ENCODE measurements at regions not wholly inside any gene's neighbourhood (a gene's known extent, or its start where the extent isn't known, plus 50 kb on each side); places are given as distances from the start of the nearest gene placed in this dataset.

DNA sequence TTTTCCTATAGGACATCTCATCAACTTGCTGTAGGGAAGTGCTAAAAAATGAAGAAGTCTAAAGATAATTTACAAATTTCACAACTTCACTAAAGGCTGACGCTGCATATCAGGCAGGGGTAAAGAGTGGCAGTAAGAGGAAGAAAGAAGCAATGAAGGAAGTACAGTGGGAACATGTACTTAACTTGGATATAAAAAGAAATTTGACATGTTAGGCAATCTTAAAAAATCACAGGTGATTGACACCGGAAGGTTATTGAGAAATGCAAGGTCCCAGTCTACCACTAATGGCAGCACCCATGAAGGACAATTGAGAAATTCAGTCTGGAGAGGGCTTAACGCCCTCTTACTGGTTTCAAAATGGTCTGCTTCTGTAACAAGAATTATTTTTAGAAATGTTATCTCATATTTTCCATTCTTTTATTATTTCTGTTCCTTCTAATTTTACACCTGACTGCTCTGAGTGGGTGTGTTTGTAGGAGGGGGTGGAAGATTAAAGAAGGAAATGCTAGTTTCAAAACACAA lies 358.1 kb downstream of the KCNJ2 start:
- no peak for FAIRE-seq
- no peaks in the 10 kb centered on the region for H3K9me3 ChIP-seq (ENCODE audit: control insufficient read depth, low read depth, low read length)
- H3K79me2 ChIP-seq (ENCODE audit: control insufficient read depth, insufficient read depth, low read length) = no peaks in the 10 kb centered on the region
- no peaks in the 10 kb centered on the region for H3K36me3 ChIP-seq (ENCODE audit: control insufficient read depth in 2 of 2, extremely low read depth in 1 of 2, insufficient read depth in 2 of 2, low read length in 2 of 2)
- no peak overlapping the region for H2AFZ ChIP-seq (ENCODE audit: control insufficient read depth, low read length)
- H3K4me2 ChIP-seq (ENCODE audit: control insufficient read depth, extremely low read depth, insufficient read depth, low read depth, low read length) = no peak overlapping the region
- TF ChIP-seq EZH2 (IDR thresholded peaks at IDR 0.05; ENCODE audit: low read length) (no peak), CTCF (optimal IDR thresholded peaks at IDR 0.05 in 1 of 3, IDR thresholded peaks at IDR 0.05 in 1 of 3, conservative IDR thresholded peaks at IDR 0.05 in 1 of 3; ENCODE audit: extremely low read depth in 1 of 3, insufficient read depth in 2 of 3, low read length in 3 of 3) (no peak)
- H3K27me3 ChIP-seq (ENCODE audit: control insufficient read depth, extremely low read depth, insufficient read depth, low read length) = no peaks in the 10 kb centered on the region
- DNase-seq (ENCODE audit: low read depth, low spot score) = no peak
- no peaks in the 10 kb centered on the region for H4K20me1 ChIP-seq (ENCODE audit: control insufficient read depth, extremely low read depth, insufficient read depth, low read length)
- dilution Hi-C loops (cut with MboI; ENCODE audit: extremely low pct_ligation_motif_present, low sequenced_read_pairs) = no loop called here
- no peaks in the 10 kb centered on the region for H3K4me1 ChIP-seq (ENCODE audit: control insufficient read depth, extremely low read depth, insufficient read depth, low read length)
- no peak overlapping the region for H3K4me3 ChIP-seq (ENCODE audit: control insufficient read depth in 2 of 3, extremely low read depth in 1 of 3, insufficient read depth in 2 of 3, low read depth in 1 of 3, low read length in 3 of 3)
- H3K9me1 ChIP-seq (ENCODE audit: control insufficient read depth, extremely low read depth, insufficient read depth, low read length) = no peaks in the 10 kb centered on the region
- H3K9ac ChIP-seq (ENCODE audit: control insufficient read depth, extremely low read depth, insufficient read depth, low read length) = no peak overlapping the region
- no peak overlapping the region for H3K27ac ChIP-seq (ENCODE audit: control insufficient read depth, insufficient read depth, low read length)

GRCh38 chr17:70533427-70533826 lies 364.1 kb downstream of the KCNJ2 start:
- no peaks in the 10 kb centered on the region for H3K9me1 ChIP-seq (ENCODE audit: control insufficient read depth, extremely low read depth, insufficient read depth, low read length)
- no peak overlapping the region for H2AFZ ChIP-seq (ENCODE audit: control insufficient read depth, low read length)
- H3K9ac ChIP-seq (ENCODE audit: control insufficient read depth, extremely low read depth, insufficient read depth, low read length) = no peak overlapping the region
- H3K27ac ChIP-seq (ENCODE audit: control insufficient read depth, insufficient read depth, low read length) = no peak overlapping the region
- no peaks in the 10 kb centered on the region for H3K9me3 ChIP-seq (ENCODE audit: control insufficient read depth, low read depth, low read length)
- no peaks in the 10 kb centered on the region for H3K79me2 ChIP-seq (ENCODE audit: control insufficient read depth, insufficient read depth, low read length)
- no peak overlapping the region for H3K4me3 ChIP-seq (ENCODE audit: control insufficient read depth in 2 of 3, extremely low read depth in 1 of 3, insufficient read depth in 2 of 3, low read depth in 1 of 3, low read length in 3 of 3)
- no peaks in the 10 kb centered on the region for H3K27me3 ChIP-seq (ENCODE audit: control insufficient read depth, extremely low read depth, insufficient read depth, low read length)
- FAIRE-seq = no peak
- dilution Hi-C loops (cut with MboI; ENCODE audit: extremely low pct_ligation_motif_present, low sequenced_read_pairs) = no loop called here
- H4K20me1 ChIP-seq (ENCODE audit: control insufficient read depth, extremely low read depth, insufficient read depth, low read length) = no peaks in the 10 kb centered on the region
- H3K36me3 ChIP-seq (ENCODE audit: control insufficient read depth in 2 of 2, extremely low read depth in 1 of 2, insufficient read depth in 2 of 2, low read length in 2 of 2) = no peaks in the 10 kb centered on the region
- no peaks in the 10 kb centered on the region for H3K4me1 ChIP-seq (ENCODE audit: control insufficient read depth, extremely low read depth, insufficient read depth, low read length)
- no peak overlapping the region for H3K4me2 ChIP-seq (ENCODE audit: control insufficient read depth, extremely low read depth, insufficient read depth, low read depth, low read length)
- no peak for TF ChIP-seq CTCF (optimal IDR thresholded peaks at IDR 0.05 in 1 of 3, IDR thresholded peaks at IDR 0.05 in 1 of 3, conservative IDR thresholded peaks at IDR 0.05 in 1 of 3; ENCODE audit: extremely low read depth in 1 of 3, insufficient read depth in 2 of 3, low read length in 3 of 3)
- TF ChIP-seq EZH2 (IDR thresholded peaks at IDR 0.05; ENCODE audit: low read length) = no peak
- no peak for DNase-seq (ENCODE audit: low read depth, low spot score)

All from keratinocyte (primary cell).